ENCODE measurements at regions not wholly inside any gene's neighbourhood (a gene's known extent, or its start where the extent isn't known, plus 50 kb on each side); places are given as distances from the start of the nearest gene placed in this dataset.

DNA sequence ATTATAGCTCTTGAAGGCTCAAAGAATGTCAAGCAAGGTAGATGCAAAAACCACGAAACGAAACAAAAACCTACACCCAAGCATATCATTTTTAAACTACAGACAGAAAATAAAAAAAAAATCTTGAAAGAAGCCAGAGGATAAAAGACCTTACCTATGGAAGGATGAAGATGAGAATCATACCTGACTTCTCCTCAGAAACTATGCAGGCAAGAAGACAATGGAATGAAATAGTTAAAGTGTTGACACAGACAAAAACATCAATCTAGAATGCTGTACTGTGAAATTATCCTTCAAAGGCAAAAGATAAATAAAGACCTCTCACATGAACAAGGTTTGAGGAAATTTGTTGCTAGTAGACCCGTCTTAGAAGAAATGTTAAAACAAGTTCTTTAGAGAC, 372.0 kb downstream of the ZIC4 start:
- DNase-seq (ENCODE audit: low read depth), result no peak

DNA sequence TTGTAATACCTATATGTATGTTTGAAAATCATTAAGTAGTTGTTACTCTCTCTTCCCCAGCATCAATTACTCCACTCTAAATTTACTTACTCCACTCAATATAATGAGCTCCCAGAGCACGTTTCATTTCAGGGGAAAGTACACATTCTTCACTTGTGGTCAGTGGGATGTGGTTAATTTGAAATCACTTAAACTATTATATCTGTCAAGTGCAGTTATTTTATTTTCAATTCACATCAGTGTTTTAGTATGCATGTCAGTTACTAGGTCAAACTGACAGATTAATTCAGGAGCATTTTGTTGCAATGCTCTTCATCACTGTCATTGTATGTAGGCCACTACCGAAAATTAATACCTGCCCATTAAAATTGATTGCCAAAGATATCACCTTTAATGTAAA, 376.1 kb downstream of the ZIC4 start:
- DNase-seq (ENCODE audit: low read depth), result no peak

DNA sequence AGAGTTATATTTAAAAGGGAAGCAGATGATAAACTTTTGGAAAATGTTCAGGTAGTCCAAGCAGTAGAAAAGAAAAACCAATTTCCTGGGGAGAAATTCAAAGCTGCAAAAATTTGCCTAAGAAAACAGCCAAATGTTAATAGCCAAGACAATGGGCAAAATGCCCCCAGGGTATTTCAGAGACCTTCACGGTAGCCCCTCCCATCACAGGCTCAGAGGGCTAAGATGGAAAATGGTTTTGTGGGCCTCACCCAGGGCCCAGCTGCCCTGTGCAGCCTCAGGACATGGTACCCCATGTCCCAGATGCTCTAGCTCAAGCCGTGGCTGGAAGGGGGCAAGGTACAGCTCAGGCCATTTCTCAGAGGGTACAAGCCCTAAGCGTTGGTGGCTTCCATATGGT, 391.0 kb downstream of the ZIC4 start:
- DNase-seq (ENCODE audit: low read depth), result no peak

DNA sequence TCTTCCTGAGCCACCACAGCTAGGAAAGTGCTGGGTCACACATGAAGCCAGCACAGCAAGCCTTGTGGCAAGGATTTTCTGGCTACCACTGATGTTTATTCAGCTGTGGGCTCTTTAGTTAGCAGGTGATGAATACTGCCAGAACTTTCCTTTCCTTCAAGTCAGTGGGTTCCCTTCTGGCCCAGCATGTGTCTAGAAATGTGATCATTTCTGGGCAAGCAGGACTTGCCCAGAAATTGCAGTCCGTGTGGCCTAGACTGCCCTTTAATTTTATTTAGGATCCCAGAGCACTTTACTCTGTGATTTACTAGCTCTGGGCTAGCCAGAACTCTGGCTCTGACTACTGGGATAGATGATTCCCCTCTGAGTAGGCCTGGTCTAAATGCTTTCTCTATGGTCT, 397.5 kb downstream of the ZIC4 start:
- DNase-seq (ENCODE audit: low read depth), result no peak

DNA sequence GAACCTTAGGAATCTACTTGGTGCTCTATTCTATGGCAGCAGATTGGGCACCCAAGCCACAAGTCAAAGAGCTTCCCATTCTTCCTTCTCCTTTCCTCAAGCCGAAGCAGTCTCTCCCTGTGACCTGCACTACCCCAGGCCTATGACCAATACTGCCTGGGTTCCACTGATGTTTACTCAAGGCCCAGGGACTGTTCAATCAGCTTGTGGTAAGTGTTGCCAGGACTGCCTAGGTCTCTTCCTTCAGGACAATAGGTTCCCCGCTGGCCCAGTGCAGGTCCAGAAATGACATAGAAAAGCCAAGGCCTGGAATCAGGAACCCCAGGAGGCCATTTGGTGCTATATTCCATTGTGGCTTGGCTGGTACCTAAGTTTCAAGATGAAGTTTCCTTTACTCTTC, 397.9 kb downstream of the ZIC4 start:
- DNase-seq (ENCODE audit: low read depth), result no peak

DNA sequence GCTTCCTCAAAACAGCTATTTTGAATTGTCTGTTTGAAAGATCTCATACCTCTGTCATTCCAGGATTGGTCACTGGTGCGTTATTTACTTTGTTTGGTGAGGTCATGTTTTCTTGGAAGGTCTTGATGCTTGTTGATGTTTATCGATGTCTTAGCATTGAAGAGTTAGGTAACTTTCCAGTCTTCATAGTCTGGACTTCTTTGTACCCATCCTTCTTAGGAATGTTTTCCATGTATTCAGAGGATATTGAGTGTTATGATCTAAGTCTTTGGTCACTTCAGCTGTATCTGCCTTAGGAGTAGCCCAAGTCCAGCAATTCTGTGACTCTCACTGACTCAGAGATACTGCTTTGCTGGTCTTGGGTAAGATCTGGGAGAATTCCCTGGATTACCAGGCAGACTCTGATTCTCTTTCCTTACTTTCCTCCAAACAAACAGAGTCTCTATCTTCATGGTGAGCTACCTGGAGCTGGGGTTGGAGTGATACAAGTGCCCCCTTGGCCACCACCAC, 398.6 kb downstream of the ZIC4 start:
- DNase-seq (ENCODE audit: low read depth), result peak; percentile 27

DNA sequence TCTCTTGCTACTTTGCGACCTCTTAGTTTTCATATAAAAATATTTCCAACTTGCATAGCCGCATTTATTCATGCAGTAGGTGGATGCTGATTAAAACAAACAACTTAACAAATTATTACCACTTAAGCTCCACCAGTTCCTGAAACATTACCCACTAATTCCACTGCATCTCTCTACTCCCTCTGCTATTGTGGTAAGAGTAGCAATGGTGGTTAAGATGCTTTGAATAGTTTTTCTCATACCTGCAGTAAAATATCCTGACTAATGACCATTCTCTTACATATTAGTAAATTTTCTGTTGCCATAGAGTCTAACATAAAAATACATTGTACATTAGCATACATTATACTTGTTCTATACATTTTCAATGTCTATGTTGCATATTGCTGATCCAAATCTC, 397.6 kb upstream of the PLSCR5 start:
- DNase-seq (ENCODE audit: low read depth), result no peak

DNA sequence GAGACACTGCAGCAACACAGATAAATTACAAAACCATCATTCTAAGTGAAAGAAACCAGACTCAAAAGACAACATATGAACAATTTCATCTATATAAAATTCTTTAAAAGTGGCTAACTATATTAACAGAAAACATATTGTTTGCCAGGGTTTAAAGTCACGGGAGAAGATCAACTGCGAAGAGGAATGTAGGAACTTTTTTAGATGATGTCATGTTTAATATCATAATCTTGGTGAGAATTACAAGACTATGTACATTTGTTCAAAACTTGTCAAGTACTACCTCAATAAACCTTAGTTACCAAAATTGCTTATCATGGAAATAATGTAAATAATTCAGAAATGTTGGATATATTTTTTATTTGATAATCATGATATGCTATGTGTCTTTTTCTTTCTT, 395.1 kb upstream of the PLSCR5 start:
- no peak for DNase-seq (ENCODE audit: low read depth)

DNA sequence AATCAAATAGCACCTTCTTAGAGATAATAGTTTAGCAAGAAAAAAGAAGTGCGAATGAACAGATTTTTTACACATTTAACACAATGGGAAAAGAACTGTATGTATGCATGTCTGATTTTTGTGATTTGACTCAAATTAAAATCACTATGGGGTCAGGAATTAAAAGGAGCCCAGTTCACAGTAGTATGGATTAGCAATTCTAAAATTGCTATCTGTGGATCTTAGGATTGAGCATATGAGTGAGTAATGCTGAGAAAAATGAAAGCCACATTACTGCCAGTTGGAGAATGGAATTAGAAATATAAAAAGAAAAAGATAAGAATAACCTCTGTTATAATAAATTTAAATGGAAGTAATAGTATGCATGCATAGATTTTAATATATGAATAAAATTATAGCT, 386.8 kb upstream of the PLSCR5 start:
- no peak for DNase-seq (ENCODE audit: low read depth)

DNA sequence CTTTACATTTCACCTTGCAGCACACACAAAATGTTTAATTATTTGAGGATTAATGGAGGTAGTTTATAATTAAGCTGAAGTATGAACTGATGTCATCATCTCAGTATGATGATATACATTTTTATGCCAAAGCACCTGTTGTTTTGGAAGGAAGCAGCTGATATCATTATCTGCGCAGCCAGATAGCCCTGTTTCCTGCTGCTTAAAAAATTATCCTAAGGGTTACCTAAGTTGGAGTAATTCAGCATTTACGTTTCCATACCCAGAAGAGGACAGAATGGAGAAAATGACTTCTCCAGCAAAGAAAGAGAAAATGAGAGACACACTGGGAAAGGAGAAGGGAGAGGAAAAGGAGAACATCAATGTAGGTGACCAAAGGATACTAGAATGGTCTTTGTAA, 370.3 kb upstream of the PLSCR5 start:
- no peak for DNase-seq (ENCODE audit: low read depth)

DNA sequence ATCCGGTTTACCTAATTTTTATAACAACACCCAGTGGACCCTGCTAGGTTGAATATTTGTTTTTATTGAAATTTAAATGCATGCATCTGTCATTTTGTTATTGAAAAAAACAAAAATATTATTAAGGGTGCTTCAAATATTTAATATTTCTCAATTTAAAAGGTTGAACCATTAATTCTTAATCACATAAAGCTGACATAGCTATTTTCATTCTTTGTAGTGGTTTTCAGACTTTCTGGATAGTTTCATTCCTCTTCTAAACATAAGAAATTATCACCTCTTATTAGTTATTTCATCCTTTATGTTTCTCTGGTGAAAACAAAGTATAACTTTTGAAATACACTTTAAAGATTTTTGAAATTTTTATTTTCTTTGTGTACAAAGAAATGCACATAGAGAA, 369.9 kb upstream of the PLSCR5 start:
- DNase-seq (ENCODE audit: low read depth), result no peak

DNA sequence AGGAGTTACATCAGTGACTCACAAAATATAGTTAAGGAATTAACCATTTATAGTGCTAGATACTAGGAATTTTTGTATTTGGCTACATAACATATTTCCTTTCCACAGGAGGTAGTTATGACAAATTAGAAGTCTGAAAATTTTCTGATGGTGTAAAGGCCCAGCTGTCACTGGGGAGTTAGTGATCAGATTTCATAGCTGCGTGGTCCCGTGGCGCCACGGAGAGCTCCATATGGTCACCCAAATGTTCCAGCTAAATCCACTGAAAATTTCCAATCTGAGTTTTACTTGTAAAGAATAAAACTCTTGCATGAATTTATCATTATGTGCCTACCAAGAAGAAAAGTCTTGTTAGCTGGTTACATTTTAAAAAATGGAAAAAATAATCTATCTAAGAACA, 368.9 kb upstream of the PLSCR5 start:
- DNase-seq (ENCODE audit: low read depth), result no peak

DNA sequence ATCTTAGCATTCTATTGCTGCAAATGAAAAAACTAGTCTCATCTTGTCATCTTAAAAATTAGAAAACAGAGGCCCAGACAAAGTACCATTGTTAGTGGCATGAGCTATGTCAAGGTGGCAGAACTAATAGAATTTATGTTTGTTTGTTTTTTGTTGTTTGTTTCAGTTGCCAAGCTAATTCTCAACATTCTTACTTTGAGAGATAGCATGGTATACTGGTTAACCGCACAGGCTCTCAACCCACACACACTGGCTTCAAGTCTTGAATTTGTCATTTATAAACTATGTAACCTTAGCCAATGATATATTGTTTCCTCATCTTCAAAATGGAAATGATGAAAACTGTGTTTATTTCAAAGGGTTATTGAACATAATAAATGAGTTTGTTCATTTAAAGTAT, 367.6 kb upstream of the PLSCR5 start:
- DNase-seq (ENCODE audit: low read depth), result peak; percentile 21

DNA sequence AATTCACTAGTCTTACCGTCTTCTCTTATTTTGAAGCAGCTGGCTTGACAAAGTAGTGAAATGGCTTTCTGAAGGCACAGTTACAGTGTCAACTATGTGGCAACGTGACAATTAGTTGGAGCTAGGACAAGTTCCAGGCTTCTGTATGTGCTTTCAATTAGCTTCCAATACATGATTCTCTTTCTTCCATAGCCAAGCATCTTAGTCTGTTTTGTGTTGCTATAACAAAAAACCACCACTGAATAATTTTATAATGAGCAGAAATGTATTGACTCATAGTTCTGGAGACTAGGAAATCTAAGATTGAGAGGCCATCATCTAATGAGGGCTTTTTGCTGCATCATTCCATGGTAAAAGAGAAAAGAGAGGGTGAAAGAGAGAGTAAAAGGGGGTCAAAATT, 365.1 kb upstream of the PLSCR5 start:
- no peak for DNase-seq (ENCODE audit: low read depth)

DNA sequence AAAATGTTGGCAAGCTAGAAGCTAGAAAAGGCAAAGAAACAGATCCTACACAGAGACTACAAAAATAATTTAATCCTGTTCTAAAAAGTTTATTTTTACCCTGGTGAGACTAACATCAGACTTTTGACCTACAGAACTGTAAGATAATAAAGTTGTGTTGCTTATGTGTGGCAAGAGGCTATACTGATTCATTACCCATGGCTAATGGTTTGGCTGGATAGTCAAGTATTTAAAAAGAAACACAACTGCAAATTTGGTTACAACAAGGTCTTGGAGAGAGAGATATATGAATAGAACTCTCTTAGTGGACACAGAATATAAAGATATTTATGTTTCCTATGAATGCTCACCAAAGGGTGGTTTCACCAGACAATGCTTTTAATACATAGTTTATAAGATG, 364.2 kb upstream of the PLSCR5 start:
- no peak for DNase-seq (ENCODE audit: low read depth)

DNA sequence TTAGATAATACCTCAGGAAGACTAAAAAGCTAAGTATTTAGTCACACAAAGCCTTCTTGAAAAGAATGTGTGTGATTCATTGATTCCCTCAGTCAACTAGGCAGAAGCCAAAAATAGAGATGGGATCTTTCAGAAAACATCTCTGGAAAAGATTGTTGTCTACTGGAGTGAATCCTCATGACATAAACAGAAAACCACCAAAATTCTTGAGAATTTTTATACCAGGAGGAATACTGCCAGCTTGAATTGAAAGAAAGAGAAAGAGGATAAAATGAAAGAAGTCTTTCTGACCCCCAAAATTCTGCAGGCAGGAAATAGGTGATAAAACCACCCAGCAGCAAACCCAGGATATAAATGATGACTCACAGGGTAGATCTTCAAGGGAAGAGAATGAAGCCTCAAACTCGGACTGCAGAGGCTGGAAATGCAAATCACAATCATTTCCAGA, 363.1 kb upstream of the PLSCR5 start:
- peak; percentile 96 for DNase-seq (ENCODE audit: low read depth)

DNA sequence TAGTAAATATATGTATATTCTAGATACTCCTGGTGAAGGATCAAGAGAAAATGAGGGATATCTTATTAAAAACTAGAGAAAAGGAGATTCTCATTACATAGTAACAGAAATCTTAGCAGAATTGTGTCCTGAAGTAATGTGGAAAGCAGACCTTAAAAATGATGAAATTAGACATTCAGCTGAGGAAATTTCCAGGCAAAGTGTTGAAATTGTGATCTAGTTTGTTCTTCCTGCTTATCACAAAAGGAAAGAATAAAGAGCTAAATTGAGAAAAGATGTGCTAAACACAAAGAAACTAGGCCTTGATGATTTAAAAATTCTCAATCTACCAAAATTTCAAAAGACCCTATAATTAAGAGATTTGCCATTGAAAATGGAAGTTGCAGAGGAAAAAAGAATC, 362.6 kb upstream of the PLSCR5 start:
- no peak for DNase-seq (ENCODE audit: low read depth)

DNA sequence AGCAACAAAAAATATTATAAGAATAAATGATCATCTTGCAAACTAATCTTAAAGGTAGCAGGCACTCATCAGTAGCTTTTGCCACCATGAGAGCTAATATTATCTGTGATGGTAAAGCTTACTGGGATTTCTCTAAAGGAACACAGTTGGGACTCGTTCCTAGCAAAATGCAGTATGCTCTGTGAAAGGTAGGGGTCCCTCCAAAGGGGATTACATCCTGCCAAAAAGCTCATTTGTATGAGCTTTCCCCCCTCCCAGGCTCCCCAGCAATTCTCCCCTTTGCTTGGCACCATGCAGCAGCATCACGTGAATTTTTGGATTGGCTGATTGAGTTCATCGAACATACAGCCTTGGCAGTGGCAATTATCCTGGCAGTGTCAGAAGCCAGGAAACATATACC, 361.0 kb upstream of the PLSCR5 start:
- DNase-seq (ENCODE audit: low read depth), result no peak

DNA sequence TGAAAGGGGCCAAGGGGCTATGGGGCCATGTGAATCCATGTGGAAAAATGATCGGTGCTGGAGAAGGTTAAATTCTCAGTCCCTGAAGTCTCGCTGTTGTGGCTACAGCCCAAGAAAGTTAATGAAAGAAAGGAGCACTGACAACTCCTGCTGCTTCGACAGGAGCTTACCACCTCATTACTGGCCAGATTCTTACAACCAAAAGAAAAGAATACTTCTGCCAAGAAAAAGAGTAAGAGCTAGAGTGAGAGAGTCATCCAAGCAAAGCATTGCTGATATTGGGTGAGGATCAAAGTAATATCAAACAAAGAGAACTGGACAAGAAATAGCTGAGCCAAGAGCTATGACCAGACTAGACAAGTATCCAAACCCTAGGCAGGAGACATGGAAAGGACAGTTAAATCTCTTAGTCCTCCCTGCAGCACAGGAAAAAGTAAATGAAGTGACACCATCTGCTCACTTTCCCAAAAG, 348.4 kb upstream of the PLSCR5 start:
- no peak for DNase-seq (ENCODE audit: low read depth)

DNA sequence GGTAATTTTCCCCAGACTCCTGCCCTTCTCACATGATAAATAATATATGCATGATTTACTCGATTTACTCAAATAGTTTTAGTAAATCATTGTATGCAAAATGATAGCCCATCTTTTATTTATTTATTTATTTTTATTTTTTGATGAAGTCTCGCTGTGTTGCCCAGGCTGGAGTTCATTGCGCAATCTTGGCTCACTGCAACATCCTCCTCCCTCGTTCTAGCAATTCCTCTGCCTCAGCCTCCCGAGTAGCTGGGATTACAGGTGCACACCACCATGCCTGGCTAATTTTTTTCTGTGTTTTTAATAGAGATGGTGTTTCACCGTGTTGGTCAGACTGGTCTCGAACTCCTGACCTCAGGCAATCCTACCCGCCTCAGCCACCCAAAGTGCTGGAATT, 343.8 kb upstream of the PLSCR5 start:
- DNase-seq (ENCODE audit: low read depth), result no peak

DNA sequence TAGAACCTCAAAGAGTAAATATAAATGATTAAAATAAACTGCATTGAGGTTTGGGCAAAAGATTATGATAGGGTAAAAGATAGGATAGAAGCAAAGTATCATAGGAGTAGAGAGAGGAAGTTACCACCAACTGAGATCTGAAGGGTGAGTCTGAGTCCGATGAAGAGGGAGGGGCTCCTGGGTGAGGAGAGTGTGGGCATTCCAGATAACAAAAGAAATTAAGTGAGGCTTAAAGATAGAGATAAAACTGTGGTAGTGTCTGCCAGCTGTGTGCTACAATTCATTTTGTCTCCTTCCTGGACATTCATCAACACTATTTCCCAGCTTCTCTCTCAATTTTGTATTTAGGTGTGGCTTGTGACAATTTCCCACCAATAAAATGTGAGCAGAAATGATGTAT, 343.0 kb upstream of the PLSCR5 start:
- DNase-seq (ENCODE audit: low read depth), result no peak

DNA sequence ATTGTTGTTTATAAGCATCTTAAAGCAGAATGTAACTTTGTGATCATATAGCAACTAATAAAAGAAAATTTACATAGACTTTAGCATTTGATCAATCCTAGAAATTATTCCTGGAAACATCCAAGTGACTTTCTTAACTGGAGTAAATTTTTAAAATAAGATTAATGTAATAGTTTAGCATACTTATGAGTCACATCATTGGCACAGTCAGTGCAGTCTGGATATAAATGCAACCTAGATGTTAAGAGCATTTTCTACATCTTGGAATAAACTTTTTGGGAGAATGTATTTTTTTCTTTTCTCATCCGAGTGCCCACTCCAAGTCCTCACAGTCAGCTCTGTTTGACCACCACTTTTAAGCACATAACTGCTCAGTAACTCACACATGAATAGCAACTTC, 324.6 kb upstream of the PLSCR5 start:
- no peak for DNase-seq (ENCODE audit: low read depth)

DNA sequence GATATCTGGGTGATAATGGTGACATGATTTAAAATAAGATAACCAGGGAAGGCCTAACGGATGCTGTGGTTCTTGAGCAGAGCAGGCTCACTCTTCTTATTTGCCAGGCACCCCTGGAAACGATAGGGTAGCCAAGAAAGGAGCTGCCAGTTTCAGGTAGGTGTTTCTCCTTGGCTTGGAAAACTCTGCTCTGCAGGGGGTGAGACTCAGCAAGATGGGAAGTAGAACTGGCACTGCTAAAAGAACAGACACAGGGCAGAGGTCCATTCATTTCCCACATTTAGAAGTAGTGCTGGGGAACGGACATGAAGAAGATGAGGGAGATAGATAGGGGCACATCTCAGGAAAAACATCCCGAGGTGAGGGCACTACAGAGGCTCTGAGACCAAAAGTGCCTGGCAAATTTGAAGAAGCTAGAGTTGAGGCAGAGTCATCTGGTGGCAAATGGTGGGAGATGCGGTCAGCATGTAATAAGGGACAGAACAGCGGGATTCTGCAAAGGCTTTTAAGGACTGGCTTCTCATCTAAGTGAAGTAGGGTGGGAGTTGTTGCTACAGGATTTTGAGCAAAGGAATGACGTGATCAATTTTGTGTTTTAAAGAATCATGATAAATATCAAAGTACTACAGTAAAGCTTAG, 323.4 kb upstream of the PLSCR5 start:
- DNase-seq (ENCODE audit: low read depth), result no peak

DNA sequence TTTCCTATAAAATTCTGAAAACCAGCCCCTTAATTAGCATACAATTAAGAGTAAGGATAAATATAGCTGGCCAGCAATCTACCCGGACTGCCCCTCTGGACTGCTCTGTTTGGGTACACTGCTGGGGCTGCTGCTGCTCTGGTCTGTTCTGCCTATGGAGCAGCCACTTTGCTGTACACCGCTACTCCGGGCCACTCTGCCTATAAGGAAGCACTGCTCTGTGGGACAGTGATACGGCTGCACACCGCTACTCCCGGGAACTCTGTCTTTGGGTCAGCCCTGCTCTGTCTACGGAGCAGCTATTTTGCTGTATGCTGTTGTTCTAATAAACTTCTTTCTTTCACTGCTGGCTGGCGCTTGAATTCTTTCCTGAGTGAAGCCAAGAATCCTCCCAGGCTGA, 316.5 kb upstream of the PLSCR5 start:
- no peak for DNase-seq (ENCODE audit: low read depth)

All from HT1080 (cell line).